ENCODE measurements at regions not wholly inside any gene's neighbourhood (a gene's known extent, or its start where the extent isn't known, plus 50 kb on each side); places are given as distances from the start of the nearest gene placed in this dataset.

DNA sequence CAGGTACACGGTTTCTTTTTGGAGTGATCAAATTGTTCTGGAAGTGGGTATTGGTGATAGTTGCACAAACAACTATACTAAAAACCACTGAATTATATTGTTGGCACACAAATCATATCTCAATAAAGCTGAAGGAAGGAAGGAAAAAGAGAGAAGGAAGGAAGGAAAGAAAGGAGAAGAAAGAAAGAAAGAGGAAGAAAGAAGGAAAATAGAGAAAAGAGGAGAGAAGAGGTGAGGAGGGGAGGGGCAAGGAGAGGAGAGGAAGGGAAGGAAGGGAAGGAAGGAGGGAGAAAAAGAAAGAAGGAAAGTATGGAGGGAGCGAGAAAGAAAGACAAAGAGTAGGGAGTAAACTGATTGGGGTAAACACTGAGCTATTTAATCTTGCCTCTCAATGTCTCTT is 77.9 kb upstream of the TSC22D2 start:
- TF ChIP-seq, protein P1, sequence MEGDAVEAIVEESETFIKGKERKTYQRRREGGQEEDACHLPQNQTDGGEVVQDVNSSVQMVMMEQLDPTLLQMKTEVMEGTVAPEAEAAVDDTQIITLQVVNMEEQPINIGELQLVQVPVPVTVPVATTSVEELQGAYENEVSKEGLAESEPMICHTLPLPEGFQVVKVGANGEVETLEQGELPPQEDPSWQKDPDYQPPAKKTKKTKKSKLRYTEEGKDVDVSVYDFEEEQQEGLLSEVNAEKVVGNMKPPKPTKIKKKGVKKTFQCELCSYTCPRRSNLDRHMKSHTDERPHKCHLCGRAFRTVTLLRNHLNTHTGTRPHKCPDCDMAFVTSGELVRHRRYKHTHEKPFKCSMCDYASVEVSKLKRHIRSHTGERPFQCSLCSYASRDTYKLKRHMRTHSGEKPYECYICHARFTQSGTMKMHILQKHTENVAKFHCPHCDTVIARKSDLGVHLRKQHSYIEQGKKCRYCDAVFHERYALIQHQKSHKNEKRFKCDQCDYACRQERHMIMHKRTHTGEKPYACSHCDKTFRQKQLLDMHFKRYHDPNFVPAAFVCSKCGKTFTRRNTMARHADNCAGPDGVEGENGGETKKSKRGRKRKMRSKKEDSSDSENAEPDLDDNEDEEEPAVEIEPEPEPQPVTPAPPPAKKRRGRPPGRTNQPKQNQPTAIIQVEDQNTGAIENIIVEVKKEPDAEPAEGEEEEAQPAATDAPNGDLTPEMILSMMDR (conservative IDR thresholded peaks at IDR 0.05; ENCODE audit: low read depth, low read length) = no peak
- no peak for TF ChIP-seq EZH2 (IDR thresholded peaks at IDR 0.05; ENCODE audit: borderline replicate concordance, low read depth, low read length, poor library complexity, severe bottlenecking)
